Calu3 (cell line): ENCODE measurements at regions not wholly inside any gene's neighbourhood (a gene's known extent, or its start where the extent isn't known, plus 50 kb on each side); places are given as distances from the start of the nearest gene placed in this dataset.

ENCODE experiments used
- BruUV-seq: library from RNA; stranded (reverse); fragments of 400-500 nt; replicated peaks from 2 replicates; lab custom pipeline; 2021; lab: Mats Ljungman, UMichigan
- CTCF ChIA-PET: fragments of 300-600 bp; sonication (Branson Sonifier 250); formaldehyde crosslinking; loops from one replicate; lab custom pipeline; 2022; ENCODE audit warnings: antibody characterized with exemption; lab: Charles Lee
- DNase-seq: peaks from one replicate; pipeline ENCODE4 v3.0.0; 2022
- H3K27ac Mint-ChIP-seq: one replicate; pipeline ENCODE4 v1.8.0; 2022; ENCODE audit warnings: mixed read lengths; ENCODE audit not compliant: unreplicated experiment
- H3K27me3 Mint-ChIP-seq: one replicate; pipeline ENCODE4 v1.8.0; 2022; ENCODE audit warnings: mixed read lengths; ENCODE audit not compliant: unreplicated experiment
- H3K36me3 Mint-ChIP-seq: one replicate; pipeline ENCODE4 v1.8.0; 2022; ENCODE audit warnings: mild to moderate bottlenecking, moderate library complexity, mixed read lengths; ENCODE audit not compliant: insufficient read depth, unreplicated experiment
- H3K4me1 Mint-ChIP-seq: one replicate; pipeline ENCODE4 v1.8.0; 2022; ENCODE audit warnings: mild to moderate bottlenecking, low read depth, mixed read lengths; ENCODE audit not compliant: unreplicated experiment
- H3K4me3 Mint-ChIP-seq: one replicate; pipeline ENCODE4 v1.8.0; 2022; ENCODE audit warnings: mild to moderate bottlenecking, low read depth, moderate library complexity, mixed read lengths; ENCODE audit not compliant: unreplicated experiment
- H3K9me3 Mint-ChIP-seq: one replicate; pipeline ENCODE4 v1.8.0; 2022; ENCODE audit warnings: low read depth, mixed read lengths; ENCODE audit not compliant: unreplicated experiment
- intact Hi-C: fragments of 100-400 bp; cut with micrococcal nuclease; formaldehyde crosslinking; loops from one replicate; pipeline ENCODE4 v1.10.0; 2022; ENCODE audit not compliant: unreplicated experiment
- TF ChIP-seq, protein P1 (sequence below): fragments of 200-600 bp; IDR thresholded peaks from one replicate; pipeline ENCODE4 v1.8.0; 2022; ENCODE audit warnings: antibody characterized with exemption; ENCODE audit not compliant: unreplicated experiment

DNA sequence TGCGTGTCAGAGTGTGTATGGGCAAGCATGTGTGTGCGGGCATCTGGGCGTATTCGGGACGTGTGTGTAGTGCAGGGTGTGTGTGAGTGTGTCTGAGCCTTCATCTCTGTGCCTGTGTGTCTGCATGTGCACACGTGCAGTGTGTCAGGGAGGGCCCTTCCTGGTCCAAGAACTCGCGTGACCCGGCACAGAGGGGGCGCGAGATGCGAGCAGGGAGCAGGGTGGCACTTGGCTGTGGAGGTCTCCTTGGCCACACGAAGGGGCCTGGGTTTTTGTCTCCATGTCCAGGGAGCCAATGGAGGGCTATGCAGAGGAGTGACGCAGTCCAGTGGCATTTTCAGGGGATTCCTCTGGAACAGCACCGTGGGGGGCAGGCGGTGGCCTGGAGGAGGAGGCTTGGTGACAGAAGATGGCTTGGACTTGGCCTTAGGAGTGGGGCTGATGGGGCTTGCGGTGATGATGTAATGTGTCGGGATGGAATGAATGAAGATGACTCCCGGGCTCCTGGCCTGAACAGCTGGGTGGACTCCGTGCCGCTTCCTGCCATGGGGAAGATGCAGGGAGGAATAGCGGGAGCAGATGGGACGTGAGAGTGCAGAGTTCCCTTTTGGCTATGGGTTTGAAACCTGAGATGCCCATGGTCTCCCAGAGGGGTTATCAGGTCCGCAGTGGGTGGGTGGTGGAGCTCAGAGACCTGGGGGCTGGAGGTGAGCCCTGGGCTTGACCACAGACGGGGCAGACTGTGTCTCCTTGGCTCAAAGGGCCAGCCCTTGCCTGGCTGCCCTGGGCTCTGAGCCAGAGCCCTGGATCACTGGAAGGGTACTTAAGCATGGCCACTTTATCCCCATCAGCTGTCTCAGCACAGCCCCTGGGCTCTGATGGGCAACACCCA, 208.3 kb downstream of the PHETA1 start:
- Mint-ChIP-seq H3K4me1 (no peaks in the 10 kb centered on the region), H3K27me3 (peaks cover 96% of the 10 kb centered on the region), H3K9me3 (no peaks in the 10 kb centered on the region), H3K36me3 (no peaks in the 10 kb centered on the region), H3K4me3 (no peak overlapping the region), H3K27ac (no peak overlapping the region)
- intact Hi-C loops, result no loop called here
- CTCF ChIA-PET, result no interaction called here
- BruUV-seq, result no TSS peak
- DNase-seq, result no peak
- TF ChIP-seq, protein P1, sequence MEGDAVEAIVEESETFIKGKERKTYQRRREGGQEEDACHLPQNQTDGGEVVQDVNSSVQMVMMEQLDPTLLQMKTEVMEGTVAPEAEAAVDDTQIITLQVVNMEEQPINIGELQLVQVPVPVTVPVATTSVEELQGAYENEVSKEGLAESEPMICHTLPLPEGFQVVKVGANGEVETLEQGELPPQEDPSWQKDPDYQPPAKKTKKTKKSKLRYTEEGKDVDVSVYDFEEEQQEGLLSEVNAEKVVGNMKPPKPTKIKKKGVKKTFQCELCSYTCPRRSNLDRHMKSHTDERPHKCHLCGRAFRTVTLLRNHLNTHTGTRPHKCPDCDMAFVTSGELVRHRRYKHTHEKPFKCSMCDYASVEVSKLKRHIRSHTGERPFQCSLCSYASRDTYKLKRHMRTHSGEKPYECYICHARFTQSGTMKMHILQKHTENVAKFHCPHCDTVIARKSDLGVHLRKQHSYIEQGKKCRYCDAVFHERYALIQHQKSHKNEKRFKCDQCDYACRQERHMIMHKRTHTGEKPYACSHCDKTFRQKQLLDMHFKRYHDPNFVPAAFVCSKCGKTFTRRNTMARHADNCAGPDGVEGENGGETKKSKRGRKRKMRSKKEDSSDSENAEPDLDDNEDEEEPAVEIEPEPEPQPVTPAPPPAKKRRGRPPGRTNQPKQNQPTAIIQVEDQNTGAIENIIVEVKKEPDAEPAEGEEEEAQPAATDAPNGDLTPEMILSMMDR, result no peak

DNA sequence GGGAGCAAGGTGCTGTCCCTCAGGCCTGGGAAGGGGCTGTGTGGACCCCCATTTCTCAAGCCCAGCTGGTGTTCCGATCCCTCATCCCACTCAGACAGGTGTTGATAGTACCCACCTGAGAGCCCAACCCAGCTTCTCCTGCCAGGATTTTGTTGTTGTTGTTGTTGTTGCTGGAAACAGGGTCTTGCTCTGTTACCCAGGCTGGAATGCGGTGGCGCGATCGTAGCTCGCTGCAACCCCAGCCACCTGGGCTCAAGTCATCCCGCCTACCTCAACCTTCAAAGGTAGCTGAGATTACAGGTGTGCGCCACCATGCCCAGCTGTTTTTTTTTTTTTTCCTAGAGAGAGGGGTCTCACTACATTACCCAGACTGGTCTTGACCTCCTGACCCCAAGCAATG, 209.9 kb downstream of the PHETA1 start:
- intact Hi-C loops, result no loop called here
- Mint-ChIP-seq H3K4me3 (no peak overlapping the region), H3K36me3 (no peaks in the 10 kb centered on the region), H3K27ac (no peak overlapping the region), H3K27me3 (peaks cover 93% of the 10 kb centered on the region), H3K4me1 (no peaks in the 10 kb centered on the region), H3K9me3 (no peaks in the 10 kb centered on the region)
- BruUV-seq, result no TSS peak
- TF ChIP-seq, protein P1, result no peak
- CTCF ChIA-PET, result interaction anchor here (0.7 kb wide), 1 partner anchor 806 kb away, joined by 5 read pairs; no protein-coding TSS in a partner anchor
- no peak for DNase-seq

DNA sequence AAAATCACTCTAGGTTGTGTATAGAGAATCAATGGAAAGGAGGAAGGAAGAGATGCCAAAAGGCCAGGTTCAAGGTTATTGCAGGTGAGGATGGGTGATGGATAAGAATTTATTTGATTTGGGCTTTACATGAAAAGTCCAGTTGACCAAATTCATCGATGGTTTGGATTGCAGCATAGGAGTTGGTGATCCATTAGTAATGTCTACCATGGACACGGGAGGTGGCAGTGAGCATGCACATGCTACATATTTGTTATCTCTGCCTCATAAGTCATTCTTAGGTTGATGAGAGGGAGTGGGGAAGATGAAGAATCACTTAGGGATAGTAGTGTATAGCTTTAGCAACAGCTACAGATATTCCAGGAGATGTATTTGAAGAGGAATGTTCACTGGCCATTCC, 211.4 kb downstream of the PHETA1 start:
- intact Hi-C loops, result no loop called here
- no TSS peak for BruUV-seq
- CTCF ChIA-PET, result interaction anchor here (0.7 kb wide), 1 partner anchor 11 kb away, joined by 3 read pairs; no protein-coding TSS in a partner anchor
- Mint-ChIP-seq H3K27me3 (peaks cover 93% of the 10 kb centered on the region), H3K36me3 (no peaks in the 10 kb centered on the region), H3K9me3 (no peaks in the 10 kb centered on the region), H3K4me1 (no peaks in the 10 kb centered on the region), H3K27ac (no peak overlapping the region), H3K4me3 (no peak overlapping the region)
- TF ChIP-seq, protein P1, result no peak
- no peak for DNase-seq

DNA sequence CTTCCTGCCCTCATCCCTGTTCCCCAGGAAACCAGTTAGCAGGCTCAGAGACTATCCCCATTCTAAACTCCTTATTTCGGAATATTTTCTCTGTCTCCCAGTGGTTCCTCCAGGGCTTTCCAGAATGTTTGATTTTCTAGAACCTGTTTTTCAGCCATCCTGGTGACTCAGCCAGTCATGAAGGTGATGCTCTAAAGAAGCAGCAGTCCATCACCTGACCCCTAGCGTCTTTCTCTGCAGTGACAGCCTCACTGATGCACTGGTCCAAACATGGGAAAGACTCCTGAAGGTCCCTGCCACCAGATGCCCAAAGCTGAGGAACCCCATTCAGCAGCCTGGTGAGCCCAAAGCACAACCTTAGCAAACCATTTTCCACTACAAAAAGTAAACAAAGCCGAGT, 212.6 kb downstream of the PHETA1 start:
- no peak for DNase-seq
- Mint-ChIP-seq H3K36me3 (no peaks in the 10 kb centered on the region), H3K9me3 (no peaks in the 10 kb centered on the region), H3K27ac (no peak overlapping the region), H3K4me1 (no peaks in the 10 kb centered on the region), H3K27me3 (peaks cover 97% of the 10 kb centered on the region), H3K4me3 (no peak overlapping the region)
- TF ChIP-seq, protein P1, result no peak
- CTCF ChIA-PET, result no interaction called here
- intact Hi-C loops, result no loop called here
- no TSS peak for BruUV-seq
